SK-N-SH (cell line): ENCODE measurements at regions not wholly inside any gene's neighbourhood (a gene's known extent, or its start where the extent isn't known, plus 50 kb on each side); places are given as distances from the start of the nearest gene placed in this dataset.
"Not testable (repeated sequence)": the region's sequence is repeated elsewhere in the genome, so short reads cannot be mapped to it uniquely, and the experiment has no call there.

ENCODE experiments used
- CTCF ChIA-PET: fragments of 300-600, 350-600 bp; formaldehyde crosslinking; extraction: SDS; loops from one replicate; lab custom pipeline; 2021; lab: Yijun Ruan, JAX
- POLR2A ChIA-PET: fragments of 350-600 bp; sonication (Branson Sonifier 250); formaldehyde crosslinking; extraction: SDS; loops from one replicate; lab custom pipeline; 2020; ENCODE audit warnings: antibody characterized with exemption, inconsistent platforms; lab: Yijun Ruan, JAX
- DNase-seq: peaks from one replicate; pipeline ENCODE4 v3.0.0; 2012
- H2AFZ ChIP-seq: fragments of 200-600 bp; sonication (generic); 2 replicates; pipeline ENCODE4 v1.8.1; 2016; ENCODE audit warnings: antibody characterized with exemption, mild to moderate bottlenecking, low read depth
- H3F3A ChIP-seq: fragments of 200-600 bp; sonication (generic); replicated peaks from 2 replicates; pipeline ENCODE3; 2016; ENCODE audit warnings: antibody characterized with exemption, mild to moderate bottlenecking; ENCODE audit not compliant: insufficient read depth
- H3K27ac ChIP-seq, 2 experiments: fragments of 200-500 bp in 1 of 2; fragments of 200-600 bp in 1 of 2; sonication (Bioruptor generic) in 1 of 2; sonication (generic), shearing (Covaris generic) in 1 of 2; 2 replicates each; pipeline versions ENCODE4 v1.5.1 to v1.6.1; 2014 to 2016; ENCODE audit warnings: low read depth in 2 of 2, inconsistent platforms in 1 of 2, low read length in 1 of 2, mild to moderate bottlenecking in 1 of 2, mixed read lengths in 1 of 2
- H3K27me3 ChIP-seq: fragments of 200-600 bp; sonication (generic), shearing (Covaris generic); 2 replicates; pipeline ENCODE4 v1.6.1; 2016; ENCODE audit warnings: mixed run types; ENCODE audit not compliant: insufficient read depth
- H3K36me3 ChIP-seq, 2 experiments: fragments of 200-500 bp in 1 of 2; fragments of 200-600 bp in 1 of 2; sonication (Bioruptor generic) in 1 of 2; sonication (generic) in 1 of 2; replicated peaks in 1 of 2; 2 replicates each; pipeline versions ENCODE3 to v1.5.1; 2014 to 2016; ENCODE audit warnings: low read length in 1 of 2, mild to moderate bottlenecking in 1 of 2; ENCODE audit not compliant: insufficient read depth in 2 of 2, control insufficient read depth in 1 of 2
- H3K4me1 ChIP-seq, 2 experiments: fragments of 200-500 bp in 1 of 2; fragments of 200-600 bp in 1 of 2; sonication (Bioruptor generic) in 1 of 2; sonication (generic), shearing (Covaris generic) in 1 of 2; 2 replicates each; pipeline versions ENCODE4 v1.5.1 to v1.6.1; 2014 to 2016; ENCODE audit warnings: low read depth in 1 of 2, low read length in 1 of 2, mixed run types in 1 of 2; ENCODE audit not compliant: insufficient read depth in 2 of 2, control insufficient read depth in 1 of 2
- H3K4me2 ChIP-seq: fragments of 200-600 bp; sonication (generic), shearing (Covaris generic); 2 replicates; pipeline ENCODE4 v1.6.1; 2017; ENCODE audit warnings: mixed run types
- H3K4me3 ChIP-seq, 2 experiments: fragments of 200-500 bp in 1 of 2; fragments of 200-600 bp in 1 of 2; sonication (Bioruptor generic) in 1 of 2; sonication (generic), shearing (Covaris generic) in 1 of 2; 2 replicates each; pipeline versions ENCODE4 v1.5.1 to v1.8.1; 2014 to 2016; ENCODE audit warnings: low read depth in 2 of 2, inconsistent platforms in 1 of 2, low read length in 1 of 2, mild to moderate bottlenecking in 1 of 2, mixed read lengths in 1 of 2, moderate library complexity in 1 of 2
- H3K79me2 ChIP-seq: fragments of 200-600 bp; sonication (generic); 2 replicates; pipeline ENCODE4 v1.8.1; 2017; ENCODE audit warnings: mild to moderate bottlenecking; ENCODE audit not compliant: insufficient read depth
- H3K9ac ChIP-seq: fragments of 200-600 bp; sonication (generic); 2 replicates; pipeline ENCODE4 v1.6.1; 2017; ENCODE audit warnings: mixed run types
- H3K9me2 ChIP-seq: fragments of 200-600 bp; sonication (generic); 2 replicates; pipeline ENCODE4 v1.6.1; 2017; ENCODE audit warnings: mixed run types
- H3K9me3 ChIP-seq: fragments of 200-600 bp; sonication (generic); 2 replicates; pipeline ENCODE4 v1.6.1; 2017; ENCODE audit warnings: mixed run types, mild to moderate bottlenecking, moderate library complexity
- H4K20me1 ChIP-seq: fragments of 200-600 bp; sonication (generic); 2 replicates; pipeline ENCODE4 v1.6.1; 2017; ENCODE audit warnings: mild to moderate bottlenecking, mixed run types; ENCODE audit not compliant: insufficient read depth
- EP300 ChIP-seq, 2 experiments: IDR thresholded peaks; 2 replicates each; pipeline versions ENCODE4 v1.4.0 to v1.6.1; 2012; ENCODE audit warnings: borderline replicate concordance in 1 of 2, low read depth in 1 of 2, low read length in 1 of 2
- EZH2phosphoT487 ChIP-seq: fragments of 200-600 bp; sonication (generic); IDR thresholded peaks from 2 replicates; pipeline ENCODE4 v1.6.1; 2017; ENCODE audit warnings: low read depth, mixed run types, mild to moderate bottlenecking, antibody characterized with exemption, moderate library complexity, borderline replicate concordance
- FOSL2 ChIP-seq: IDR thresholded peaks from 2 replicates; pipeline ENCODE4 v1.4.0; 2012; ENCODE audit warnings: low read depth, mild to moderate bottlenecking, moderate library complexity, borderline replicate concordance
- FOXJ3 ChIP-seq: sonication (generic); formaldehyde crosslinking; IDR thresholded peaks from 2 replicates; pipeline ENCODE4 v1.5.1; 2020; ENCODE audit warnings: mild to moderate bottlenecking, missing genetic modification reagents
- JUND ChIP-seq: IDR thresholded peaks from 2 replicates; pipeline ENCODE4 v1.4.0; 2012
- NRF1 ChIP-seq: IDR thresholded peaks from 2 replicates; pipeline ENCODE4 v1.6.1; 2012; ENCODE audit warnings: low read depth, mild to moderate bottlenecking, low read length
- POLR2AphosphoS5 ChIP-seq: IDR thresholded peaks from 2 replicates; pipeline ENCODE4 v1.6.1; 2012; ENCODE audit warnings: low read depth, low read length
- RAD21 ChIP-seq: IDR thresholded peaks from 2 replicates; pipeline ENCODE4 v1.6.1; 2012; ENCODE audit warnings: mild to moderate bottlenecking, low read length
- RFX5 ChIP-seq: IDR thresholded peaks from 2 replicates; pipeline ENCODE4 v1.6.1; 2012; ENCODE audit warnings: mild to moderate bottlenecking, improper control_type of control experiment, low read length
- RXRA ChIP-seq: IDR thresholded peaks from 2 replicates; pipeline ENCODE4 v1.4.0; 2012; ENCODE audit warnings: low read depth, mild to moderate bottlenecking, borderline replicate concordance
- SIN3A ChIP-seq: IDR thresholded peaks from 2 replicates; pipeline ENCODE4 v1.6.1; 2012; ENCODE audit warnings: low read depth, mild to moderate bottlenecking, low read length, moderate library complexity, borderline replicate concordance
- TCF12 ChIP-seq: IDR thresholded peaks from 2 replicates; pipeline ENCODE4 v1.4.0; 2012
- YY1 ChIP-seq: IDR thresholded peaks from 2 replicates; pipeline ENCODE4 v1.4.0; 2012; ENCODE audit warnings: low read depth, mild to moderate bottlenecking
- WGBS: methylation state at CpG from one replicate; pipeline ENCODE4 v1.1.6; 2017; ENCODE audit warnings: low lambda C conversion rate; 5-methylcytosine and 5-hydroxymethylcytosine counted together
- TF ChIP-seq, protein P1 (sequence below): fragments of 150-350 bp; IDR thresholded peaks from 2 replicates; pipeline ENCODE4 v1.6.1; 2017; ENCODE audit warnings: antibody characterized with exemption, low read length, low read depth, borderline replicate concordance

DNA sequence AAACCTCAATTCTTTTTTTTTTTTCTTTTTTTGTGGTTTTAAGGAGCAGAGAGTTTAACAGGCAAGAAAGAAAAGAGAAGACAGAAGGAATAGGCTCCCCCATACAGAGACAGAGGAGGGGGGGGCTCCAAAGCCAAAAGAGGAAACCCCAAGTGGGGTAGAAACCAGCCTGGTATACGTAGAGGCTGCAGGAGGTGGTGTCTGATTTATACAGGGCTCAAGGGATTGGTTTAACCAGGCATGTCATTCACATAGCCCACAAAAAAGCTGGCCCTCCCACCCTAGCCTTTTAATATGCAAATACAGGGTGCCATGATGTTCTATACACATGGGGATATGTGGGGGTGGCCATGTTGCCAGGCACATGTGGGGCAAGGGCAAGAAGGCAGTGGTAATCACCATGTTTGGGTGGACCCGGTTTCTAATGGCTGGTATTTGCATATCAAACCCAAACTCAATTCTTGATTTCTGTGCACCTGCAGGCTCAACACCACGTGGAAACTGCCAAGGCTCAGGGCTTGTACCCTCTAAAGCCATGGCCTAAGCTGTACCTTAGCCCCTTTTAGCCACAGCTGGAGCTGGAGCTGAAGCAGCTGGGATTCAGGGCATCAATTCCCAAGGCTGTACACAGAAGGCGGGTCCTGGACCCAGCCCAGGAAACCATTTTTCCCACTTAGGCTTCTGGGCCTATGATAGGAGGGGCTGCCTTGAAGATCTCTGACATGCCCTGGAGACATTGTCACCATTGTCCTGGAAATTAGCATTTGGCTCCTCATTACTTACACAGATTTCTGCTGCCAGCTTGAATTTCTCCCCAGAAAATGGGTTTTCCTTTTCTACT, 170.3 kb downstream of the MAIP1 start:
- Histone ChIP-seq H3K27me3 (no peaks in the 10 kb centered on the region; the same call in 1 of the 2 replicates), H3K9me2 (no peaks in the 10 kb centered on the region), H3K9me3 (no peaks in the 10 kb centered on the region), H3K27ac (no peak overlapping the region), H3K79me2 (no peaks in the 10 kb centered on the region), H4K20me1 (no peaks in the 10 kb centered on the region), H3K9ac (no peak overlapping the region), H3F3A (no peaks in the 10 kb centered on the region), H2AFZ (no peak overlapping the region), H3K4me1 (peaks cover 0 to 2% of the 10 kb centered on the region in 2 experiments; a peak in 1 of 4 replicates), H3K4me2 (no peak overlapping the region), H3K4me3 (no peak overlapping the region), H3K36me3 (no peaks in the 10 kb centered on the region)
- TF ChIP-seq RXRA: no peak
- TF ChIP-seq FOXJ3: no peak
- no peak for TF ChIP-seq NRF1
- TF ChIP-seq JUND: no peak
- no peak for TF ChIP-seq EP300 (IDR thresholded peaks at IDR 0.05; ENCODE audit: borderline replicate concordance in 1 of 2, low read depth in 1 of 2, low read length in 1 of 2)
- DNase-seq: no peak
- WGBS: 23% methylated on average over 2 of the region's 4 CpGs
- ChIA-PET CTCF (no interaction called here), POLR2A (no interaction called here)

DNA sequence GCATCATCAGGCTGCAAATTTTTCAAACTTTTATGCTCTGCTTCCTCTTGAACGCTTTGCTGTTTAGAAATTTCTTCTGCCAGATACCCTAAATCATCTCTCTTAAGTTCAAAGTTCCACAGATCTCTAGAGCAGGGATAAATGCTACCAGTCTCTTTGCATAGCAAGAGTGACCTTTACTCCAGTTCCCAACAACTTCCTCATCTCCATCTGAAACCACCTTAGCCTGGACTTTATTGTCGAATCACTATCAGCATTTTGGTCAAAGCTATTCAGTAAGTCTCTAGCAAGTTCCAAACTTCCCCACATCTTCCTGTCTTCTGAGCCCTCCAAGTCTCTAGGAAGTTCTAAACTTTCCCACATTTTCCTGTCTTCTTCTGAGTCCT, 170.9 kb downstream of the MAIP1 start:
- H3K4me2 ChIP-seq, H3F3A ChIP-seq, H3K27ac ChIP-seq, H3K9me3 ChIP-seq, H3K9ac ChIP-seq, CTCF ChIA-PET, H4K20me1 ChIP-seq, H3K36me3 ChIP-seq, H3K4me3 ChIP-seq, POLR2A ChIA-PET, DNase-seq, H3K9me2 ChIP-seq, H3K27me3 ChIP-seq, H3K79me2 ChIP-seq, H3K4me1 ChIP-seq, H2AFZ ChIP-seq: not testable (repeated sequence)
- WGBS: 49% methylated on average over 2 of the region's 2 CpGs

DNA sequence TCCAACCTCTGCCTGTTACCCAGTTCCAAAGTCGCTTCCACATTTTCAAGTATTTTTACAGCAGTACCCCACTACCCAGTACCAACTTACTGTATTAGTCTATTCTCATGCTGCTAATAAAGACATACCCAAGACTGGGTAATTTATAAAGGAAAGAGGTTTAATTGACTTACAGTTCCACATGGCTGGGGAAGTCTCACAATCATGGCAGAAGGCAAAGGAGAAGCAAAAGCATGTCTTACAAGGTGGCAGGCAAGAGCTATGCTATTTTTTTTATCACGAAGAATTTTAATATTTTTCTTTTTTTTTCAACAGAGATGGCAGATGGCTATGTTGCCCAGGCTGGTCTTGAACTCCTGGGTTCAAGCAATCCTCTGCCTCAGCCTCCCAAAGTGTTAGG, 171.3 kb downstream of the MAIP1 start:
- H3K36me3 ChIP-seq, H3K9me3 ChIP-seq, H3K27ac ChIP-seq, H3K79me2 ChIP-seq, H3K9ac ChIP-seq, H3F3A ChIP-seq, H2AFZ ChIP-seq, H3K9me2 ChIP-seq, DNase-seq, CTCF ChIA-PET, H4K20me1 ChIP-seq, POLR2A ChIA-PET, H3K4me3 ChIP-seq, H3K27me3 ChIP-seq, H3K4me1 ChIP-seq, H3K4me2 ChIP-seq: not testable (repeated sequence)
- 57% methylated on average over 2 of the region's 2 CpGs for WGBS

DNA sequence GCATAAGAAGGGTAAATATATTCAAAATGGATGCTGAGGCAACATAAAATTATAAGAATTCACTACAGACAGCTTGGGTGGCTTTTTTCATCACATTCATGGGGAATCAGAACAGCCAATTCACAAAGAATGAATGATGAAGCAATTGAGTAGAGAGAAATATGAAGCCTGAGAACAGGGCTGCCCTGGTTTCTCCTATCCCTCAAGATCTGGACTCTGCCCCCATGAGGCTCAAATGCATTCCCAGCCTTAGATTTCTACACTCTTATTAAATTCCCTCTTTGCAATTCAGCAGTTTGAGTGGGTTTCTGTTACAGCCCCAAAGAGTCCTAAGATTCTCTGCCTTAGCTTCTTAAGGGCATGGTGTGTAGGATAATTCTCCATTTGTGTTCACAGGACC, 172.5 kb downstream of the MAIP1 start:
- Histone ChIP-seq H3K9me3 (no peaks in the 10 kb centered on the region), H4K20me1 (no peaks in the 10 kb centered on the region), H3F3A (no peaks in the 10 kb centered on the region), H3K27ac (no peak overlapping the region), H3K27me3 (no peaks in the 10 kb centered on the region; the same call in 1 of the 2 replicates), H3K4me3 (no peak overlapping the region), H2AFZ (no peak overlapping the region), H3K79me2 (no peaks in the 10 kb centered on the region), H3K9ac (no peak overlapping the region), H3K4me1 (peaks cover 0 to 2% of the 10 kb centered on the region in 2 experiments; a peak in 1 of 4 replicates), H3K9me2 (no peaks in the 10 kb centered on the region), H3K4me2 (no peak overlapping the region), H3K36me3 (no peaks in the 10 kb centered on the region)
- DNase-seq: no peak
- CTCF ChIA-PET: interaction anchor here (1.0 kb wide), 1 partner anchor 9 kb away, joined by 5 read pairs; no protein-coding TSS in a partner anchor
- POLR2A ChIA-PET: no interaction called here
- TF ChIP-seq RAD21: no peak
- no peak for TF ChIP-seq RFX5
- TF ChIP-seq POLR2AphosphoS5: no peak
- TF ChIP-seq, protein P1, sequence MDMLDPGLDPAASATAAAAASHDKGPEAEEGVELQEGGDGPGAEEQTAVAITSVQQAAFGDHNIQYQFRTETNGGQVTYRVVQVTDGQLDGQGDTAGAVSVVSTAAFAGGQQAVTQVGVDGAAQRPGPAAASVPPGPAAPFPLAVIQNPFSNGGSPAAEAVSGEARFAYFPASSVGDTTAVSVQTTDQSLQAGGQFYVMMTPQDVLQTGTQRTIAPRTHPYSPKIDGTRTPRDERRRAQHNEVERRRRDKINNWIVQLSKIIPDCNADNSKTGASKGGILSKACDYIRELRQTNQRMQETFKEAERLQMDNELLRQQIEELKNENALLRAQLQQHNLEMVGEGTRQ: no peak
- TF ChIP-seq EZH2phosphoT487: no peak
- no peak for TF ChIP-seq TCF12
- no peak for TF ChIP-seq SIN3A
- TF ChIP-seq RXRA: no peak
- no peak for TF ChIP-seq YY1
- no peak for TF ChIP-seq FOSL2
